HepG2 (cell line): ENCODE measurements at regions not wholly inside any gene's neighbourhood (a gene's known extent, or its start where the extent isn't known, plus 50 kb on each side); places are given as distances from the start of the nearest gene placed in this dataset.

Experiments
- ATAC-seq: fragments of 200-7000 bp; cut with Tn5 transposase; 3 replicates; pipeline ENCODE4 v1.9.1; 2020; ENCODE audit warnings: mild to moderate bottlenecking, moderate library complexity
- BruUV-seq: library from RNA; stranded (reverse); fragments of 400-500 nt; replicated peaks from 2 replicates; lab custom pipeline; 2021; lab: Mats Ljungman, UMichigan
- CTCF ChIA-PET: fragments of 300-600 bp; formaldehyde crosslinking; extraction: SDS; loops from one replicate; lab custom pipeline; 2021; ENCODE audit warnings: low total read pairs, inconsistent platforms, low intra/inter-chr PET ratio; lab: Yijun Ruan, JAX
- POLR2A ChIA-PET: fragments of 350-600 bp; sonication (Branson Sonifier 250); formaldehyde crosslinking; loops from one replicate; lab custom pipeline; 2020; ENCODE audit warnings: antibody characterized with exemption, inconsistent platforms; lab: Yijun Ruan, JAX
- DNase-seq: peaks from one replicate; pipeline ENCODE4 v3.0.0-alpha.2; 2015; ENCODE audit warnings: low spot score
- FAIRE-seq: peaks from 3 replicates; lab custom pipeline; 2011; peaks lifted over from hg19 to GRCh38; lab: Jason Lieb, UNC
- H2AFZ ChIP-seq: one replicate; pipeline ENCODE4 v1.6.1; 2011; ENCODE audit warnings: low read length, inconsistent platforms
- H3K27ac ChIP-seq: fragments of 300-600 bp; 3 replicates; pipeline ENCODE4 v1.8.0; 2011; ENCODE audit warnings: mixed run types, mild to moderate bottlenecking, mixed read lengths, low read length, inconsistent platforms; ENCODE audit not compliant: insufficient read depth; ENCODE audit errors: extremely low read length
- H3K27me3 ChIP-seq, 2 experiments: fragments of 200-600 bp in 1 of 2; 2 replicates in 1 of 2; 3 replicates in 1 of 2; pipeline versions ENCODE4 v1.6.0 to v1.8.0; 2011; ENCODE audit warnings: low read length in 2 of 2, mild to moderate bottlenecking in 2 of 2, moderate library complexity in 2 of 2, inconsistent platforms in 1 of 2; ENCODE audit not compliant: insufficient read depth in 2 of 2, control insufficient read depth in 1 of 2
- H3K36me3 ChIP-seq, 2 experiments: fragments of 200-600 bp in 1 of 2; replicated peaks in 1 of 2; 2 replicates in 1 of 2; 3 replicates in 1 of 2; pipeline versions ENCODE4 v1.5.1 to v1.8.0; 2011; ENCODE audit warnings: low read length in 2 of 2, inconsistent platforms in 1 of 2; ENCODE audit not compliant: insufficient read depth in 2 of 2, control insufficient read depth in 1 of 2
- H3K4me1 ChIP-seq: 2 replicates; pipeline ENCODE4 v1.5.1; 2012; ENCODE audit warnings: low read length, inconsistent platforms; ENCODE audit not compliant: insufficient read depth
- H3K4me2 ChIP-seq: 2 replicates; pipeline ENCODE4 v1.6.0; 2011; ENCODE audit warnings: low read depth, low read length, inconsistent platforms
- H3K4me3 ChIP-seq, 3 experiments: fragments of 200-600 bp in 1 of 3; sonication (generic), shearing (Covaris generic) in 1 of 3; replicated peaks in 1 of 3; 2 replicates each; pipeline ENCODE4 v1.5.1; 2011 to 2016; ENCODE audit warnings: low read length in 3 of 3, inconsistent platforms in 2 of 3, low read depth in 2 of 3, mild to moderate bottlenecking in 2 of 3, control low read depth in 1 of 3, mixed read lengths in 1 of 3; ENCODE audit not compliant: insufficient read depth in 1 of 3
- H3K79me2 ChIP-seq: one replicate; pipeline ENCODE4 v1.6.1; 2011; ENCODE audit warnings: low read length, inconsistent platforms; ENCODE audit not compliant: insufficient read depth
- H3K9ac ChIP-seq: 2 replicates; pipeline ENCODE4 v1.6.0; 2011; ENCODE audit warnings: mild to moderate bottlenecking, low read depth, low read length, inconsistent platforms; ENCODE audit not compliant: insufficient read depth
- H3K9me3 ChIP-seq: 2 replicates; pipeline ENCODE4 v1.5.1; 2012; ENCODE audit warnings: mild to moderate bottlenecking, low read length
- H4K20me1 ChIP-seq: 2 replicates; pipeline ENCODE4 v1.6.0; 2011; ENCODE audit warnings: inconsistent platforms, mild to moderate bottlenecking, low read length, moderate library complexity; ENCODE audit not compliant: insufficient read depth
- ELF1 ChIP-seq: sonication (generic); formaldehyde crosslinking; IDR thresholded peaks from 2 replicates; pipeline ENCODE4 v1.4.0; 2020; ENCODE audit warnings: missing genetic modification reagents
- HBP1 ChIP-seq: IDR thresholded peaks from 2 replicates; pipeline ENCODE4 v1.6.1; 2016; ENCODE audit warnings: low read depth, control low read depth
- HOXA9 ChIP-seq: sonication (generic); formaldehyde crosslinking; IDR thresholded peaks from 2 replicates; pipeline ENCODE4 v1.8.1; 2022; ENCODE audit warnings: missing genetic modification reagents, mild to moderate bottlenecking, moderate library complexity, borderline replicate concordance
- KDM3A ChIP-seq: IDR thresholded peaks from 2 replicates; pipeline ENCODE4 v1.6.1; 2018; ENCODE audit warnings: low read depth, missing compliant biosample characterization
- NONO ChIP-seq, 2 experiments: fragments of 450-650 bp in 1 of 2; sonication (generic) in 1 of 2; formaldehyde crosslinking in 1 of 2; IDR thresholded peaks in 1 of 2; conservative IDR thresholded peaks in 1 of 2; 2 replicates each; pipeline versions ENCODE4 v1.6.1 to v1.8.0; 2017 to 2022; ENCODE audit warnings: mild to moderate bottlenecking in 1 of 2, missing genetic modification reagents in 1 of 2, moderate library complexity in 1 of 2
- SOX6 ChIP-seq, 2 experiments: fragments of 450-650 bp in 1 of 2; sonication (generic) in 1 of 2; formaldehyde crosslinking in 1 of 2; IDR thresholded peaks; 2 replicates each; pipeline versions ENCODE4 v1.4.0 to v1.6.1; 2017 to 2020; ENCODE audit warnings: antibody characterized with exemption in 1 of 2, mild to moderate bottlenecking in 1 of 2, missing genetic modification reagents in 1 of 2
- TP53 ChIP-seq: sonication (generic); formaldehyde crosslinking; conservative IDR thresholded peaks from 2 replicates; pipeline ENCODE4 v1.4.0; 2020; ENCODE audit warnings: missing genetic modification reagents
- ZMAT3 ChIP-seq: sonication (generic); formaldehyde crosslinking; conservative IDR thresholded peaks from 2 replicates; pipeline ENCODE4 v1.7.0; 2021; ENCODE audit warnings: missing genetic modification reagents
- ZNF234 ChIP-seq: sonication (generic); formaldehyde crosslinking; conservative IDR thresholded peaks from 2 replicates; pipeline ENCODE4 v1.5.1; 2020; ENCODE audit warnings: mild to moderate bottlenecking, missing genetic modification reagents
- ZNF446 ChIP-seq: sonication (generic); formaldehyde crosslinking; IDR thresholded peaks from 2 replicates; pipeline ENCODE4 v1.5.0; 2020; ENCODE audit warnings: mild to moderate bottlenecking, missing genetic modification reagents
- ZNF644 ChIP-seq: IDR thresholded peaks from 2 replicates; pipeline ENCODE4 v1.6.1; 2016; ENCODE audit warnings: low read depth
- ZNF816 ChIP-seq: sonication (generic); formaldehyde crosslinking; IDR thresholded peaks from 2 replicates; pipeline ENCODE4 v1.8.0; 2022; ENCODE audit warnings: missing genetic modification reagents, mild to moderate bottlenecking, borderline replicate concordance
- WGBS: methylation state at CpG from one replicate; pipeline ENCODE4 v1.1.6; 2017; ENCODE audit warnings: low lambda C conversion rate; 5-methylcytosine and 5-hydroxymethylcytosine counted together
- in situ Hi-C: cut with HindIII; loops from 2 replicates; pipeline ENCODE4 v1.10.0; 2017; ENCODE audit warnings: low pct_unique_long_range_greater_than_20kb; ENCODE audit not compliant: extremely low pct_ligation_motif_present
- intact Hi-C: fragments of 100-400 bp; cut with micrococcal nuclease; formaldehyde crosslinking; loops from one replicate; pipeline ENCODE4 v1.10.0; 2022; ENCODE audit not compliant: unreplicated experiment
- TF ChIP-seq, protein P1 (sequence below): sonication (generic); formaldehyde crosslinking; IDR thresholded peaks from 2 replicates; pipeline ENCODE4 v1.4.0; 2020; ENCODE audit warnings: mild to moderate bottlenecking, low read depth, missing genetic modification reagents
- TF ChIP-seq, protein P2 (sequence below): sonication (generic); formaldehyde crosslinking; IDR thresholded peaks from 2 replicates; pipeline ENCODE4 v1.5.0; 2020; ENCODE audit warnings: mild to moderate bottlenecking, missing genetic modification reagents
- TF ChIP-seq, protein P3 (sequence below): sonication (generic); formaldehyde crosslinking; IDR thresholded peaks from 2 replicates; pipeline ENCODE4 v1.4.0; 2020; ENCODE audit warnings: missing genetic modification reagents, borderline replicate concordance

DNA sequence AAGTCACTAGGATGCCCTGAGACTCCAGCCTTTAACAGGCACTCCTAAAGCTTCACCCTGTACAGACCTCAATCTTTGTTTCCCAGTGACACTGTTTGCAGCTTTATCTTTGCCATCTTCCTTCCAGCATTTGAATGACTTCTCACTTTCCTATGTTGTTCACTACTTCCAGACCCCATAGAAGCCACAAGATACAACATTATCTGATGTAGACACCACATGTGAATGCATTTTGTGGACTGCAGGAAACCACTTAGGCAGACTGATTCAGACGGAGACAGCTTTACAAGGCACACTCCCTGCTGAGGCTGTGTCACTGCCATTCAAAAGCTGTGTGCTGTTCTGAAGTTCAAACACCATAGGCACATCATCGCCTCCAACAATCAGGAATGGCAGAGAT is 67.3 kb upstream of the SPATS2L start (continued):
- no peak for TF ChIP-seq ELF1 (CRISPR knock-in tag)
- TF ChIP-seq, protein P1, sequence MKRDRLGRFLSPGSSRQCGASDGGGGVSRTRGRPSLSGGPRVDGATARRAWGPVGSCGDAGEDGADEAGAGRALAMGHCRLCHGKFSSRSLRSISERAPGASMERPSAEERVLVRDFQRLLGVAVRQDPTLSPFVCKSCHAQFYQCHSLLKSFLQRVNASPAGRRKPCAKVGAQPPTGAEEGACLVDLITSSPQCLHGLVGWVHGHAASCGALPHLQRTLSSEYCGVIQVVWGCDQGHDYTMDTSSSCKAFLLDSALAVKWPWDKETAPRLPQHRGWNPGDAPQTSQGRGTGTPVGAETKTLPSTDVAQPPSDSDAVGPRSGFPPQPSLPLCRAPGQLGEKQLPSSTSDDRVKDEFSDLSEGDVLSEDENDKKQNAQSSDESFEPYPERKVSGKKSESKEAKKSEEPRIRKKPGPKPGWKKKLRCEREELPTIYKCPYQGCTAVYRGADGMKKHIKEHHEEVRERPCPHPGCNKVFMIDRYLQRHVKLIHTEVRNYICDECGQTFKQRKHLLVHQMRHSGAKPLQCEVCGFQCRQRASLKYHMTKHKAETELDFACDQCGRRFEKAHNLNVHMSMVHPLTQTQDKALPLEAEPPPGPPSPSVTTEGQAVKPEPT: no peak
- no peak for TF ChIP-seq ZNF644 (CRISPR knock-in tag)
- TF ChIP-seq, all 625 proteins: peak for 0

DNA sequence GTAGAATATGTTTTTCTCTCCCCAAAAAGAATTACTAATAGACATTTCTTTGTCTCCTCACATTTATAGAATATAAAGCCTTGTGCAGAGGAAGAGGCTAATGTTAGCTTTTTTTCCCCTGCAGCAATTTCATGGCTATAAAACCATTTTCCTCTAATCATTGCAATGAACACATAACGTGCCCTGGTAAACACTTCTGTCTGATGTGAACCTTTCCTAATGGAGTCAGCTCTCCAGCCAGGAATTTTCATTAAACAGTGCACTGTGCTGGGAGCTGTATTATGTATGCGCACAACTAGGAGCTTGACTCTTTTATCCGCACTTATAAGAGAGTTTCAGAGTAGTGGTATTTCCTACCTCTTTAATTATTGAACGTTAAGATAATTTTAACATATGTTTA is 63.9 kb upstream of the SPATS2L start:
- WGBS: 63% methylated on average over 4 of the region's 4 CpGs
- peaks cover 0 to 12% of the 10 kb centered on the region in 2 experiments; a peak in 1 of 5 replicates for H3K27me3 ChIP-seq
- no peaks in the 10 kb centered on the region for H3K79me2 ChIP-seq
- no peak overlapping the region for H3K27ac ChIP-seq
- POLR2A ChIA-PET: no interaction called here
- H3K9ac ChIP-seq: no peak overlapping the region
- no peaks in the 10 kb centered on the region for H3K4me1 ChIP-seq
- H3K4me2 ChIP-seq: no peak overlapping the region
- intact Hi-C loops: no loop called here
- ATAC-seq (no peak), DNase-seq (no peak), FAIRE-seq (no peak)
- in situ Hi-C loops: no loop called here
- no TSS peak for BruUV-seq
- H2AFZ ChIP-seq: no peak overlapping the region
- CTCF ChIA-PET: no interaction called here
- no peaks in the 10 kb centered on the region for H4K20me1 ChIP-seq
- no peaks in the 10 kb centered on the region for H3K36me3 ChIP-seq
- no peak for TF ChIP-seq ZNF816 (CRISPR knock-in tag)
- no peak for TF ChIP-seq SOX6 (IDR thresholded peaks at IDR 0.05)
- TF ChIP-seq SOX6 (CRISPR knock-in tag; IDR thresholded peaks at IDR 0.05): no peak
- TF ChIP-seq, protein P2, sequence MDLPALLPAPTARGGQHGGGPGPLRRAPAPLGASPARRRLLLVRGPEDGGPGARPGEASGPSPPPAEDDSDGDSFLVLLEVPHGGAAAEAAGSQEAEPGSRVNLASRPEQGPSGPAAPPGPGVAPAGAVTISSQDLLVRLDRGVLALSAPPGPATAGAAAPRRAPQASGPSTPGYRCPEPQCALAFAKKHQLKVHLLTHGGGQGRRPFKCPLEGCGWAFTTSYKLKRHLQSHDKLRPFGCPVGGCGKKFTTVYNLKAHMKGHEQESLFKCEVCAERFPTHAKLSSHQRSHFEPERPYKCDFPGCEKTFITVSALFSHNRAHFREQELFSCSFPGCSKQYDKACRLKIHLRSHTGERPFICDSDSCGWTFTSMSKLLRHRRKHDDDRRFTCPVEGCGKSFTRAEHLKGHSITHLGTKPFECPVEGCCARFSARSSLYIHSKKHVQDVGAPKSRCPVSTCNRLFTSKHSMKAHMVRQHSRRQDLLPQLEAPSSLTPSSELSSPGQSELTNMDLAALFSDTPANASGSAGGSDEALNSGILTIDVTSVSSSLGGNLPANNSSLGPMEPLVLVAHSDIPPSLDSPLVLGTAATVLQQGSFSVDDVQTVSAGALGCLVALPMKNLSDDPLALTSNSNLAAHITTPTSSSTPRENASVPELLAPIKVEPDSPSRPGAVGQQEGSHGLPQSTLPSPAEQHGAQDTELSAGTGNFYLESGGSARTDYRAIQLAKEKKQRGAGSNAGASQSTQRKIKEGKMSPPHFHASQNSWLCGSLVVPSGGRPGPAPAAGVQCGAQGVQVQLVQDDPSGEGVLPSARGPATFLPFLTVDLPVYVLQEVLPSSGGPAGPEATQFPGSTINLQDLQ: no peak
- no peak for TF ChIP-seq NONO (IDR thresholded peaks at IDR 0.05)
- no peak for TF ChIP-seq NONO (CRISPR knock-in tag; conservative IDR thresholded peaks at IDR 0.05)
- TF ChIP-seq, protein P3, sequence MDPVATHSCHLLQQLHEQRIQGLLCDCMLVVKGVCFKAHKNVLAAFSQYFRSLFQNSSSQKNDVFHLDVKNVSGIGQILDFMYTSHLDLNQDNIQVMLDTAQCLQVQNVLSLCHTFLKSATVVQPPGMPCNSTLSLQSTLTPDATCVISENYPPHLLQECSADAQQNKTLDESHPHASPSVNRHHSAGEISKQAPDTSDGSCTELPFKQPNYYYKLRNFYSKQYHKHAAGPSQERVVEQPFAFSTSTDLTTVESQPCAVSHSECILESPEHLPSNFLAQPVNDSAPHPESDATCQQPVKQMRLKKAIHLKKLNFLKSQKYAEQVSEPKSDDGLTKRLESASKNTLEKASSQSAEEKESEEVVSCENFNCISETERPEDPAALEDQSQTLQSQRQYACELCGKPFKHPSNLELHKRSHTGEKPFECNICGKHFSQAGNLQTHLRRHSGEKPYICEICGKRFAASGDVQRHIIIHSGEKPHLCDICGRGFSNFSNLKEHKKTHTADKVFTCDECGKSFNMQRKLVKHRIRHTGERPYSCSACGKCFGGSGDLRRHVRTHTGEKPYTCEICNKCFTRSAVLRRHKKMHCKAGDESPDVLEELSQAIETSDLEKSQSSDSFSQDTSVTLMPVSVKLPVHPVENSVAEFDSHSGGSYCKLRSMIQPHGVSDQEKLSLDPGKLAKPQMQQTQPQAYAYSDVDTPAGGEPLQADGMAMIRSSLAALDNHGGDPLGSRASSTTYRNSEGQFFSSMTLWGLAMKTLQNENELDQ: no peak
- no peak for TF ChIP-seq ZNF446 (CRISPR knock-in tag)
- no peak for TF ChIP-seq ZMAT3
- TF ChIP-seq ZNF234 (CRISPR knock-in tag): no peak
- no peak for TF ChIP-seq KDM3A (CRISPR knock-in tag)
- TF ChIP-seq TP53: no peak
- TF ChIP-seq ELF1 (CRISPR knock-in tag): no peak
- no peak for TF ChIP-seq HOXA9
- no peak for TF ChIP-seq HBP1 (CRISPR knock-in tag)
- no peak overlapping the region for H3K4me3 ChIP-seq
- no peaks in the 10 kb centered on the region for H3K9me3 ChIP-seq
